CD4-positive, alpha-beta memory T cell (primary cell): ENCODE measurements at regions not wholly inside any gene's neighbourhood (a gene's known extent, or its start where the extent isn't known, plus 50 kb on each side); places are given as distances from the start of the nearest gene placed in this dataset.
A peak's percentile ranks its signal among the peaks of the same experiment; 100 is the strongest.

Source experiments
- CTCF ChIA-PET: fragments of 350-600 bp; sonication (Branson Sonifier 250); formaldehyde crosslinking; loops from one replicate; lab custom pipeline; 2021; ENCODE audit warnings: inconsistent platforms; ENCODE audit not compliant: partially characterized antibody; lab: Charles Lee
- POLR2A ChIA-PET: fragments of 350-600 bp; sonication (Branson Sonifier 250); formaldehyde crosslinking; loops from one replicate; lab custom pipeline; 2021; ENCODE audit not compliant: partially characterized antibody; lab: Charles Lee
- DNase-seq, 5 donors: peaks; one replicate each; pipeline versions ENCODE4 v3.0.0 to v3.0.0-alpha.2; 2020 to 2022; ENCODE audit warnings: mixed read lengths in 1 of 5
- H3K27ac ChIP-seq: one replicate; pipeline ENCODE4 v1.7.0; 2013; ENCODE audit warnings: low read depth, low read length
- H3K27me3 ChIP-seq: 2 replicates; pipeline ENCODE4 v1.7.0; 2013; ENCODE audit warnings: mild to moderate bottlenecking, low read length, moderate library complexity; ENCODE audit not compliant: insufficient read depth
- H3K36me3 ChIP-seq: 2 replicates; pipeline ENCODE4 v1.7.0; 2013; ENCODE audit warnings: mild to moderate bottlenecking, low read length, moderate library complexity; ENCODE audit not compliant: insufficient read depth
- H3K4me1 ChIP-seq: 2 replicates; pipeline ENCODE4 v1.7.0; 2013; ENCODE audit warnings: mild to moderate bottlenecking, low read length, moderate library complexity; ENCODE audit not compliant: insufficient read depth
- H3K4me3 ChIP-seq, 2 donors: one replicate each; pipeline ENCODE4 v1.7.0; 2013; ENCODE audit warnings: low read length in 2 of 2, mild to moderate bottlenecking in 1 of 2
- H3K9me3 ChIP-seq, 2 donors: one replicate each; pipeline ENCODE4 v1.7.0; 2013; ENCODE audit warnings: low read length in 2 of 2, control low read depth in 1 of 2; ENCODE audit not compliant: control insufficient read depth in 1 of 2
- H3K27ac Mint-ChIP-seq, 7 donors: one replicate each; pipeline ENCODE4 v1.8.0; 2020 to 2021; ENCODE audit warnings: mixed read lengths in 7 of 7, mild to moderate bottlenecking in 6 of 7, inconsistent platforms in 3 of 7, moderate library complexity in 3 of 7
- H3K27me3 Mint-ChIP-seq, 2 donors: one replicate each; pipeline ENCODE4 v1.8.0; 2020 to 2021; ENCODE audit warnings: mixed read lengths in 2 of 2
- H3K36me3 Mint-ChIP-seq, 2 donors: one replicate each; pipeline ENCODE4 v1.8.0; 2020 to 2021; ENCODE audit warnings: mixed read lengths in 2 of 2, inconsistent platforms in 1 of 2, mild to moderate bottlenecking in 1 of 2
- H3K4me1 Mint-ChIP-seq, 4 donors: one replicate each; pipeline ENCODE4 v1.8.0; 2020 to 2021; ENCODE audit warnings: mixed read lengths in 4 of 4, mild to moderate bottlenecking in 1 of 4
- H3K4me3 Mint-ChIP-seq, 8 donors: one replicate each; pipeline ENCODE4 v1.8.0; 2020 to 2021; ENCODE audit warnings: mixed read lengths in 8 of 8, mild to moderate bottlenecking in 7 of 8, moderate library complexity in 6 of 8, inconsistent platforms in 3 of 8
- H3K9me3 Mint-ChIP-seq, 8 donors: one replicate each; pipeline ENCODE4 v1.8.0; 2020 to 2021; ENCODE audit warnings: mixed read lengths in 8 of 8, mild to moderate bottlenecking in 5 of 8, inconsistent platforms in 3 of 8, moderate library complexity in 1 of 8
- intact Hi-C: fragments of 100-400 bp; cut with micrococcal nuclease; formaldehyde crosslinking; loops from one replicate; pipeline ENCODE4 v1.15.1; 2023

GRCh38 chr10:4517746-4518145, 308.3 kb upstream of the AKR1E2 start:
- H3K27me3 ChIP-seq, result no peaks in the 10 kb centered on the region
- peaks cover 2 to 10% of the 10 kb centered on the region in 2 donors for H3K27me3 Mint-ChIP-seq
- H3K4me3 ChIP-seq, result no peak overlapping the region

GRCh38 chr10:4515721-4516120, 310.3 kb upstream of the AKR1E2 start:
- Histone ChIP-seq H3K36me3 (no peaks in the 10 kb centered on the region), H3K27ac (no peak overlapping the region), H3K4me3 (no peak overlapping the region), H3K9me3 (no peaks in the 10 kb centered on the region), H3K27me3 (no peaks in the 10 kb centered on the region), H3K4me1 (peaks cover 9% of the 10 kb centered on the region)
- Mint-ChIP-seq H3K4me1 (peaks cover 5 to 9% (median 6%) of the 10 kb centered on the region in 4 donors), H3K36me3 (peaks cover 0 to 3% of the 10 kb centered on the region in 2 donors), H3K27me3 (peaks cover 2 to 10% of the 10 kb centered on the region in 2 donors), H3K9me3 (peaks cover 0 to 12% (median 4%) of the 10 kb centered on the region in 8 donors), H3K4me3 (no peak overlapping the region), H3K27ac (no peak overlapping the region)
- POLR2A ChIA-PET, result interaction anchor here (0.7 kb wide), 1 partner anchor 1292 kb away, joined by 3 read pairs; no protein-coding TSS in a partner anchor
- intact Hi-C loops, result no loop called here
- DNase-seq, result no peak
- CTCF ChIA-PET, result no interaction called here

More at GRCh38 chr10:4517746-4518145, 308.3 kb upstream of the AKR1E2 start:
- Histone ChIP-seq H3K4me1 (peaks cover 9% of the 10 kb centered on the region), H3K9me3 (no peaks in the 10 kb centered on the region), H3K27ac (no peak overlapping the region), H3K36me3 (no peaks in the 10 kb centered on the region)
- peaks cover 0 to 3% of the 10 kb centered on the region in 2 donors for H3K36me3 Mint-ChIP-seq
- intact Hi-C loops, result no loop called here
- H3K4me3 Mint-ChIP-seq, result no peak overlapping the region
- H3K9me3 Mint-ChIP-seq, result peaks cover 0 to 12% (median 4%) of the 10 kb centered on the region in 8 donors
- DNase-seq, result no peak
- POLR2A ChIA-PET, result no interaction called here
- H3K27ac Mint-ChIP-seq, result no peak overlapping the region
- CTCF ChIA-PET, result no interaction called here
- peaks cover 5 to 9% (median 6%) of the 10 kb centered on the region in 4 donors for H3K4me1 Mint-ChIP-seq

- Mint-ChIP-seq H3K36me3 (peaks cover 0 to 3% of the 10 kb centered on the region in 2 donors), H3K27me3 (peaks cover 2 to 9% of the 10 kb centered on the region in 2 donors), H3K27ac (peak overlapping the region in 1 of 7 donors; percentile 34), H3K4me1 (peaks cover 5 to 9% (median 6%) of the 10 kb centered on the region in 4 donors), H3K4me3 (peak overlapping the region in 4 of 8 donors; percentile 34 to 58 (median 44)), H3K9me3 (peaks cover 0 to 12% (median 4%) of the 10 kb centered on the region in 8 donors)
- Histone ChIP-seq H3K27me3 (no peaks in the 10 kb centered on the region), H3K27ac (no peak overlapping the region), H3K9me3 (no peaks in the 10 kb centered on the region), H3K4me3 (no peak overlapping the region), H3K4me1 (peaks cover 9% of the 10 kb centered on the region), H3K36me3 (no peaks in the 10 kb centered on the region)
- intact Hi-C loops, result no loop called here
- ChIA-PET POLR2A (no interaction called here), CTCF (no interaction called here)
- no peak for DNase-seq
These were observed 311.4 kb upstream of the AKR1E2 start for GRCh38 chr10:4514445-4515108.

GRCh38 chr10:4512671-4513240, 313.3 kb upstream of the AKR1E2 start:
- H3K36me3 Mint-ChIP-seq, result peaks cover 0 to 3% of the 10 kb centered on the region in 2 donors
- H3K4me1 Mint-ChIP-seq, result peaks cover 5 to 9% (median 6%) of the 10 kb centered on the region in 4 donors
- DNase-seq, result no peak
- H3K9me3 ChIP-seq, result no peaks in the 10 kb centered on the region
- no peak overlapping the region for H3K4me3 ChIP-seq
- H3K27ac Mint-ChIP-seq, result no peak overlapping the region
- peaks cover 4 to 9% of the 10 kb centered on the region in 2 donors for H3K27me3 Mint-ChIP-seq
- H3K27me3 ChIP-seq, result no peaks in the 10 kb centered on the region
- H3K4me1 ChIP-seq, result peaks cover 9% of the 10 kb centered on the region
- H3K4me3 Mint-ChIP-seq, result no peak overlapping the region
- ChIA-PET POLR2A (no interaction called here), CTCF (no interaction called here)
- H3K27ac ChIP-seq, result no peak overlapping the region
- intact Hi-C loops, result no loop called here
- peaks cover 0 to 11% (median 4%) of the 10 kb centered on the region in 8 donors for H3K9me3 Mint-ChIP-seq
- no peaks in the 10 kb centered on the region for H3K36me3 ChIP-seq

- CTCF ChIA-PET, result no interaction called here
- intact Hi-C loops, result no loop called here
- no peak for DNase-seq
These were observed 313.8 kb upstream of the AKR1E2 start for GRCh38 chr10:4512196-4512595.

GRCh38 chr10:4511509-4511908, 314.5 kb upstream of the AKR1E2 start:
- Histone ChIP-seq H3K4me3 (no peak overlapping the region), H3K9me3 (no peaks in the 10 kb centered on the region), H3K36me3 (no peaks in the 10 kb centered on the region), H3K27ac (no peak overlapping the region), H3K27me3 (no peaks in the 10 kb centered on the region), H3K4me1 (peaks cover 9% of the 10 kb centered on the region)
- ChIA-PET CTCF (no interaction called here), POLR2A (no interaction called here)
- DNase-seq, result no peak
- no peaks in the 10 kb centered on the region for H3K36me3 Mint-ChIP-seq
- no peak overlapping the region for H3K27ac Mint-ChIP-seq
- H3K27me3 Mint-ChIP-seq, result peaks cover 4 to 7% of the 10 kb centered on the region in 2 donors
- intact Hi-C loops, result no loop called here
- H3K4me3 Mint-ChIP-seq, result no peak overlapping the region
- peaks cover 0 to 4% (median 0%) of the 10 kb centered on the region in 8 donors for H3K9me3 Mint-ChIP-seq
- peaks cover 5 to 9% (median 6%) of the 10 kb centered on the region in 4 donors for H3K4me1 Mint-ChIP-seq

More at GRCh38 chr10:4512196-4512595, 313.8 kb upstream of the AKR1E2 start:
- Mint-ChIP-seq H3K27ac (no peak overlapping the region), H3K4me3 (no peak overlapping the region), H3K36me3 (peaks cover 0 to 2% of the 10 kb centered on the region in 2 donors), H3K4me1 (peaks cover 5 to 9% (median 6%) of the 10 kb centered on the region in 4 donors), H3K9me3 (peaks cover 0 to 6% (median 2%) of the 10 kb centered on the region in 8 donors), H3K27me3 (peaks cover 4 to 7% of the 10 kb centered on the region in 2 donors)
- Histone ChIP-seq H3K27me3 (no peaks in the 10 kb centered on the region), H3K9me3 (no peaks in the 10 kb centered on the region), H3K4me3 (no peak overlapping the region), H3K36me3 (no peaks in the 10 kb centered on the region), H3K4me1 (peaks cover 9% of the 10 kb centered on the region), H3K27ac (no peak overlapping the region)
- POLR2A ChIA-PET, result no interaction called here

GRCh38 chr10:4509405-4509804, 316.6 kb upstream of the AKR1E2 start:
- no peaks in the 10 kb centered on the region for H3K27me3 ChIP-seq
- Mint-ChIP-seq H3K4me1 (peaks cover 4 to 7% (median 5%) of the 10 kb centered on the region in 4 donors), H3K4me3 (no peak overlapping the region), H3K27ac (peak overlapping the region in 1 of 7 donors; percentile 32), H3K9me3 (no peaks in the 10 kb centered on the region), H3K36me3 (no peaks in the 10 kb centered on the region), H3K27me3 (peaks cover 2 to 4% of the 10 kb centered on the region in 2 donors)
- no peaks in the 10 kb centered on the region for H3K36me3 ChIP-seq
- no peaks in the 10 kb centered on the region for H3K9me3 ChIP-seq
- intact Hi-C loops, result no loop called here
- CTCF ChIA-PET, result no interaction called here
- DNase-seq, result no peak
- POLR2A ChIA-PET, result no interaction called here
- no peak overlapping the region for H3K27ac ChIP-seq
- no peak overlapping the region for H3K4me3 ChIP-seq
- peaks cover 5% of the 10 kb centered on the region for H3K4me1 ChIP-seq
